Thoracic aorta (tissue), 2 donors: ENCODE measurements at regions not wholly inside any gene's neighbourhood (a gene's known extent, or its start where the extent isn't known, plus 50 kb on each side); places are given as distances from the start of the nearest gene placed in this dataset.

ENCODE experiments used
- ATAC-seq: fragments of 150-250 bp; one replicate; pipeline ENCODE4 v1.8.0; 2017; ENCODE audit warnings: low read depth; ENCODE audit not compliant: insufficient number of reproducible peaks, low FRiP score
- DNase-seq: peaks from one replicate; pipeline ENCODE4 v3.0.0-alpha.2; 2020; ENCODE audit warnings: low spot score
- H3K27ac ChIP-seq, 2 donors: fragments of 200-600 bp; sonication (generic); 1 replicate in 1 of 2; 2 replicates in 1 of 2; pipeline ENCODE4 v1.5.1; 2016; ENCODE audit warnings: mild to moderate bottlenecking in 2 of 2, moderate library complexity in 2 of 2
- H3K27me3 ChIP-seq: fragments of 200-600 bp; sonication (generic); replicated peaks from 2 replicates; pipeline ENCODE4 v1.6.0; 2016; ENCODE audit warnings: mild to moderate bottlenecking; ENCODE audit not compliant: insufficient read depth
- H3K36me3 ChIP-seq: fragments of 200-600 bp; sonication (generic); one replicate; pipeline ENCODE4 v1.5.1; 2016
- H3K4me1 ChIP-seq, 2 donors: fragments of 200-600 bp; sonication (generic); 1 replicate in 1 of 2; 2 replicates in 1 of 2; pipeline versions ENCODE4 v1.5.1 to v1.6.0; 2016; ENCODE audit warnings: low read depth in 2 of 2, mild to moderate bottlenecking in 1 of 2; ENCODE audit not compliant: control insufficient read depth in 1 of 2
- H3K4me3 ChIP-seq: fragments of 200-600 bp; sonication (generic); 2 replicates; pipeline ENCODE4 v1.5.1; 2016; ENCODE audit warnings: mild to moderate bottlenecking
- H3K9me3 ChIP-seq: fragments of 200-600 bp; sonication (generic); 2 replicates; pipeline ENCODE4 v1.5.1; 2016
- CTCF ChIP-seq: fragments of 200-600 bp; sonication (generic); IDR thresholded peaks from one replicate; pipeline ENCODE4 v1.5.1; 2019; ENCODE audit warnings: antibody characterized with exemption

GRCh38 chr16:16908077-16908476, 529.1 kb downstream of the NPIPA7 start:
- no peaks in the 10 kb centered on the region for H3K4me1 ChIP-seq
- DNase-seq (no peak), ATAC-seq (no peak)
- TF ChIP-seq CTCF = no peak
- H3K27me3 ChIP-seq = no peaks in the 10 kb centered on the region
- no peak overlapping the region for H3K4me3 ChIP-seq
- H3K27ac ChIP-seq = no peak overlapping the region
- H3K36me3 ChIP-seq = no peaks in the 10 kb centered on the region
- H3K9me3 ChIP-seq = no peaks in the 10 kb centered on the region

GRCh38 chr16:16909126-16909525, 530.2 kb downstream of the NPIPA7 start:
- no peaks in the 10 kb centered on the region for H3K4me1 ChIP-seq
- DNase-seq = no peak

GRCh38 chr16:16910666-16911065, 531.7 kb downstream of the NPIPA7 start:
- H3K36me3 ChIP-seq = no peaks in the 10 kb centered on the region
- DNase-seq (no peak), ATAC-seq (no peak)
- H3K4me3 ChIP-seq = no peak overlapping the region
- H3K4me1 ChIP-seq = no peaks in the 10 kb centered on the region
- no peaks in the 10 kb centered on the region for H3K27me3 ChIP-seq
- no peak for TF ChIP-seq CTCF
- H3K9me3 ChIP-seq = no peaks in the 10 kb centered on the region
- no peak overlapping the region for H3K27ac ChIP-seq

More at GRCh38 chr16:16909126-16909525, 530.2 kb downstream of the NPIPA7 start:
- no peak for ATAC-seq
- H3K36me3 ChIP-seq = no peaks in the 10 kb centered on the region
- no peak for TF ChIP-seq CTCF
- no peak overlapping the region for H3K27ac ChIP-seq
- H3K4me3 ChIP-seq = no peak overlapping the region
- no peaks in the 10 kb centered on the region for H3K9me3 ChIP-seq
- no peaks in the 10 kb centered on the region for H3K27me3 ChIP-seq

GRCh38 chr16:16915771-16916170, 536.8 kb downstream of the NPIPA7 start:
- Histone ChIP-seq H3K9me3 (no peaks in the 10 kb centered on the region), H3K4me1 (no peaks in the 10 kb centered on the region), H3K27me3 (no peaks in the 10 kb centered on the region), H3K4me3 (no peak overlapping the region), H3K36me3 (no peaks in the 10 kb centered on the region), H3K27ac (no peak overlapping the region)
- TF ChIP-seq CTCF = no peak
- DNase-seq (no peak), ATAC-seq (no peak)

GRCh38 chr16:16917191-16917785, 538.3 kb downstream of the NPIPA7 start:
- no peaks in the 10 kb centered on the region for H3K27me3 ChIP-seq
- no peaks in the 10 kb centered on the region for H3K36me3 ChIP-seq
- ATAC-seq (no peak), DNase-seq (no peak)
- H3K4me3 ChIP-seq = no peak overlapping the region
- H3K4me1 ChIP-seq = no peaks in the 10 kb centered on the region
- H3K9me3 ChIP-seq = no peaks in the 10 kb centered on the region
- H3K27ac ChIP-seq = no peak overlapping the region
- TF ChIP-seq CTCF = no peak
